ENCODE measurements at regions not wholly inside any gene's neighbourhood (a gene's known extent, or its start where the extent isn't known, plus 50 kb on each side); places are given as distances from the start of the nearest gene placed in this dataset.

DNA sequence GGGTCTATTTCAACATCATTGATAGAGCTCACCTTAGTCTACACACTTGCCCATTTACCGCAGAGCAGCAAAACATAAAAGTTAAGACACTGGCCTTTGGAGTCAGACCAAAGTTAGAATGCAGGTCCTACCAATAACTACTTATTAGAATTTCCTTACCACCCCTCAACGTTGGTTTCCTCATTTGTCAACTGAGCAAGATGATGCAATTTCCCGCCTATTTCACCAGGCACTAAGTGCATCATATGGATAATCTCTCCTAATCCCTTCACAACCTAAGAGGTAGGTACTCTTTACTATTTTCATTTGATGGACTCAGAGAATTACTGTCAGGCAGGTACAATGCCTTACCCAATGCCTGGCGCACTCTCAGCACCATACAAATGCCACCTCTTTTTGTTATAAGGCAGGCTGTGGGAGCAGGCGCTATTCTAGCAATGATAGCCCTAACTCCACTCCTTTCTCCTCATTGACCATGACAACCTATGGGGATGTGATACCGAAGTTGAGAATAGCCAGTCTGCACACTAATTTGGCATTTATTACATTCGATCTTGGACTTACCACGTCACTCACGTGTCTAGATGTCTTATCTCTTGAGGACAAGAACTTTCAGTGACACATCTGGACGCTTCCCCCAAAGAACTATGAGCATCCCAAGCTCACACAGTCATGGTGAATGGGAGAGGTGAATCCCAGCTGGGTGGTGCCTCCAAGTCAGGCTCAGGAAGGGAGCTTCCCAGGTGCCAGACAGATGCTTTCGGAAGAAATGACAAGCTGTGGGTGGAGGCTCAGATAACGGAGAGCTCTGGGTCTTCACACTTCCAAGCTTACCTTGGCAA lies 128.1 kb upstream of the STMND1 start:
- no peaks in the 10 kb centered on the region for H4K20me1 ChIP-seq (ENCODE audit: insufficient read depth, low read length, poor library complexity, severe bottlenecking)
- no peaks in the 10 kb centered on the region for H3K9me3 ChIP-seq (ENCODE audit: insufficient read depth, low read depth, low read length)
- no peaks in the 10 kb centered on the region for H3K27me3 ChIP-seq (ENCODE audit: insufficient read depth, low read length, poor library complexity, severe bottlenecking)
- peaks cover 14% of the 10 kb centered on the region for H3K4me1 ChIP-seq (ENCODE audit: insufficient read depth, low read length, poor library complexity, severe bottlenecking)
- no peaks in the 10 kb centered on the region for H3K79me2 ChIP-seq (ENCODE audit: insufficient read depth, low read length)
- no peaks in the 10 kb centered on the region for H3F3A ChIP-seq (ENCODE audit: low read depth)
- no peaks in the 10 kb centered on the region for H3K9me2 ChIP-seq (replicated peaks; ENCODE audit: low read depth, low read length)
- no peak overlapping the region for H3K4me3 ChIP-seq (ENCODE audit: low read length, poor library complexity, severe bottlenecking)
- TF ChIP-seq EZH2phosphoT487 (IDR thresholded peaks at IDR 0.05; ENCODE audit: borderline replicate concordance) (no peak), CTCF (conservative IDR thresholded peaks at IDR 0.05; ENCODE audit: low read length) (no peak)
- H2AFZ ChIP-seq (ENCODE audit: low read length): no peak overlapping the region
- H3K4me2 ChIP-seq (ENCODE audit: low read depth, low read length, poor library complexity, severe bottlenecking): no peak overlapping the region
- no peak overlapping the region for H3K9ac ChIP-seq (ENCODE audit: low read depth, low read length, poor library complexity, severe bottlenecking)
- no peaks in the 10 kb centered on the region for H3K36me3 ChIP-seq (ENCODE audit: insufficient read depth, low read length)

DNA sequence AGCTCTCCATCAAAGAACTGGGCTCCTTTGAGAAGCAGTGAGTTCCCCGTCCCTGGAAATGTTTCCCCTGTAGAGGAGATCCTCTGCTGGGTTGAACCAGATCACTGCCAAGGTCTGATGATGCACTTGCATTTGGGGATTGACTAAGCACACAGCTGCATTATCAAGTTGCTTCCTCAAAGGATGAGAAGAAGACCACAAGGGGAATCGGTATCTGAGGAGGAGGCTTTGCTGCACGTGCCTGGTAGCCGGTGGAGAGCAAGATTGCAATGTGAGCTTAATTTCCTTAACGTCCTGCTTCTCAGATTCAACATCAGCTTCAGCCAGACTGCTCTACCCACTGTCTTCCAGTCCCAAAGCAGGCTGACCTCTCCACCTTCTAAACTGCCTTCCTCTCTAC lies 128.8 kb upstream of the STMND1 start:
- no peak for TF ChIP-seq EZH2phosphoT487 (IDR thresholded peaks at IDR 0.05; ENCODE audit: borderline replicate concordance)
- TF ChIP-seq CTCF (conservative IDR thresholded peaks at IDR 0.05; ENCODE audit: low read length): no peak

GRCh38 chr6:16972535-16972934 lies 129.3 kb upstream of the STMND1 start:
- no peak overlapping the region for H3K4me3 ChIP-seq (ENCODE audit: low read length, poor library complexity, severe bottlenecking)
- H3F3A ChIP-seq (ENCODE audit: low read depth): no peaks in the 10 kb centered on the region
- no peak overlapping the region for H2AFZ ChIP-seq (ENCODE audit: low read length)
- H3K36me3 ChIP-seq (ENCODE audit: insufficient read depth, low read length): no peaks in the 10 kb centered on the region
- no peaks in the 10 kb centered on the region for H4K20me1 ChIP-seq (ENCODE audit: insufficient read depth, low read length, poor library complexity, severe bottlenecking)
- TF ChIP-seq EZH2phosphoT487 (IDR thresholded peaks at IDR 0.05; ENCODE audit: borderline replicate concordance) (no peak), CTCF (conservative IDR thresholded peaks at IDR 0.05; ENCODE audit: low read length) (no peak)
- no peak overlapping the region for H3K4me2 ChIP-seq (ENCODE audit: low read depth, low read length, poor library complexity, severe bottlenecking)
- H3K79me2 ChIP-seq (ENCODE audit: insufficient read depth, low read length): no peaks in the 10 kb centered on the region
- peaks cover 23% of the 10 kb centered on the region for H3K4me1 ChIP-seq (ENCODE audit: insufficient read depth, low read length, poor library complexity, severe bottlenecking)
- no peaks in the 10 kb centered on the region for H3K27me3 ChIP-seq (ENCODE audit: insufficient read depth, low read length, poor library complexity, severe bottlenecking)
- no peaks in the 10 kb centered on the region for H3K9me2 ChIP-seq (replicated peaks; ENCODE audit: low read depth, low read length)
- H3K9me3 ChIP-seq (ENCODE audit: insufficient read depth, low read depth, low read length): no peaks in the 10 kb centered on the region
- no peak overlapping the region for H3K9ac ChIP-seq (ENCODE audit: low read depth, low read length, poor library complexity, severe bottlenecking)

More for the DNA sequence above, 128.8 kb upstream of the STMND1 start:
- Histone ChIP-seq H3K9ac (ENCODE audit: low read depth, low read length, poor library complexity, severe bottlenecking) (no peak overlapping the region), H3K4me2 (ENCODE audit: low read depth, low read length, poor library complexity, severe bottlenecking) (no peak overlapping the region), H3K9me2 (replicated peaks; ENCODE audit: low read depth, low read length) (no peaks in the 10 kb centered on the region), H3K79me2 (ENCODE audit: insufficient read depth, low read length) (no peaks in the 10 kb centered on the region), H3K9me3 (ENCODE audit: insufficient read depth, low read depth, low read length) (no peaks in the 10 kb centered on the region), H3K4me3 (ENCODE audit: low read length, poor library complexity, severe bottlenecking) (no peak overlapping the region), H3K27me3 (ENCODE audit: insufficient read depth, low read length, poor library complexity, severe bottlenecking) (no peaks in the 10 kb centered on the region), H3F3A (ENCODE audit: low read depth) (no peaks in the 10 kb centered on the region), H2AFZ (ENCODE audit: low read length) (no peak overlapping the region), H4K20me1 (ENCODE audit: insufficient read depth, low read length, poor library complexity, severe bottlenecking) (no peaks in the 10 kb centered on the region), H3K36me3 (ENCODE audit: insufficient read depth, low read length) (no peaks in the 10 kb centered on the region), H3K4me1 (ENCODE audit: insufficient read depth, low read length, poor library complexity, severe bottlenecking) (peaks cover 21% of the 10 kb centered on the region)
